DMS 273 treated with DMSO at 0.1 percent for 48 hours (cell line): ENCODE measurements at regions not wholly inside any gene's neighbourhood (a gene's known extent, or its start where the extent isn't known, plus 50 kb on each side); places are given as distances from the start of the nearest gene placed in this dataset.

Experiments
- DNase-seq: peaks from one replicate; lab custom pipeline; 2025; lab: John Stamatoyannopoulos, UW

GRCh38 chr20:51095633-51096521 is 73.0 kb upstream of the KCNG1 start:
- peak; percentile 37 for DNase-seq

- DNase-seq, result no peak
Observed at GRCh38 chr20:51094221-51094620, 71.3 kb upstream of the KCNG1 start.

GRCh38 chr20:51093240-51093763 is 70.4 kb upstream of the KCNG1 start:
- DNase-seq, result no peak

GRCh38 chr20:51092338-51092737 is 69.4 kb upstream of the KCNG1 start:
- no peak for DNase-seq

- no peak for DNase-seq
Observed at GRCh38 chr20:51091406-51092195, 68.7 kb upstream of the KCNG1 start.

GRCh38 chr20:51089840-51090239 is 66.9 kb upstream of the KCNG1 start:
- DNase-seq, result no peak

GRCh38 chr20:51089272-51089781 is 66.4 kb upstream of the KCNG1 start:
- no peak for DNase-seq

GRCh38 chr20:51087266-51087665 is 64.4 kb upstream of the KCNG1 start:
- no peak for DNase-seq

GRCh38 chr20:51085769-51086168 is 62.9 kb upstream of the KCNG1 start:
- DNase-seq, result no peak

GRCh38 chr20:51084593-51085377 is 61.9 kb upstream of the KCNG1 start:
- DNase-seq, result no peak

- DNase-seq, result no peak
Observed at GRCh38 chr20:51083447-51083846, 60.5 kb upstream of the KCNG1 start.

GRCh38 chr20:51082988-51083387 is 60.1 kb upstream of the KCNG1 start:
- DNase-seq, result no peak

- no peak for DNase-seq
Observed at GRCh38 chr20:51080516-51080915, 57.6 kb upstream of the KCNG1 start.

GRCh38 chr20:51079488-51079887 is 56.6 kb upstream of the KCNG1 start:
- no peak for DNase-seq

- DNase-seq, result no peak
Observed at GRCh38 chr20:51077686-51078060, 54.8 kb upstream of the KCNG1 start.

- no peak for DNase-seq
Observed at GRCh38 chr20:51076786-51077685, 54.1 kb upstream of the KCNG1 start.

- DNase-seq, result no peak
Observed at GRCh38 chr20:51074062-51074461, 51.2 kb upstream of the KCNG1 start.
